ENCODE measurements at regions not wholly inside any gene's neighbourhood (a gene's known extent, or its start where the extent isn't known, plus 50 kb on each side); places are given as distances from the start of the nearest gene placed in this dataset.

- CTCF ChIA-PET = no interaction called here
- ATAC-seq = no peak
These were observed 753.2 kb downstream of the TLR4 start for GRCh38 chr9:118457171-118458000.

GRCh38 chr9:118459913-118460312 lies 755.7 kb downstream of the TLR4 start:
- H3K4me3 ChIP-seq = no peak overlapping the region
- DNase-seq (ENCODE audit: low read depth in 1 of 2, low spot score in 1 of 2) (no peak), FAIRE-seq (no peak), ATAC-seq (no peak)
- 40% methylated on average over 2 of the region's 2 CpGs for WGBS (ENCODE audit: missing lambda C conversion rate)
- TF ChIP-seq BCL3 (IDR thresholded peaks at IDR 0.05) = no peak
- TF ChIP-seq TFCP2L1 (CRISPR knock-in tag; IDR thresholded peaks at IDR 0.05) = no peak
- TF ChIP-seq ZC3H11A (IDR thresholded peaks at IDR 0.05) = no peak
- no peak for TF ChIP-seq RNF2 (IDR thresholded peaks at IDR 0.05; ENCODE audit: borderline replicate concordance, low read depth)
- TF ChIP-seq EHF (CRISPR knock-in tag; IDR thresholded peaks at IDR 0.05) = no peak
- no peak for TF ChIP-seq FOSL2 (IDR thresholded peaks at IDR 0.05)
- no peak for TF ChIP-seq FOSL2 (CRISPR knock-in tag; IDR thresholded peaks at IDR 0.05)
- no peak for TF ChIP-seq HOXA7 (CRISPR knock-in tag; IDR thresholded peaks at IDR 0.05)
- TF ChIP-seq CBX2 (IDR thresholded peaks at IDR 0.05; ENCODE audit: borderline replicate concordance, low read depth) = no peak
- peaks cover 11% of the 10 kb centered on the region for H3K4me1 ChIP-seq
- no peak overlapping the region for H3K27ac ChIP-seq
- H3K9me3 ChIP-seq = no peaks in the 10 kb centered on the region
- no peak overlapping the region for H3K4me2 ChIP-seq
- CTCF ChIA-PET = interaction anchor here (0.8 kb wide), 1 partner anchor 472 kb away, joined by 3 read pairs; no protein-coding TSS in a partner anchor
- POLR2A ChIA-PET = no interaction called here

More at GRCh38 chr9:118457171-118458000, 753.2 kb downstream of the TLR4 start:
- Histone ChIP-seq H3K27ac (no peak overlapping the region), H3K4me3 (no peak overlapping the region), H3K9me3 (no peaks in the 10 kb centered on the region), H3K4me1 (peaks cover 17% of the 10 kb centered on the region), H3K4me2 (no peak overlapping the region)
- DNase-seq (ENCODE audit: low read depth in 1 of 2, low spot score in 1 of 2) = no peak
- POLR2A ChIA-PET = no interaction called here
- TF ChIP-seq POLR2A (IDR thresholded peaks at IDR 0.05; ENCODE audit: low read length) (no peak), PBX3 (IDR thresholded peaks at IDR 0.05) (no peak), CBX8 (IDR thresholded peaks at IDR 0.05) (no peak), MAZ (IDR thresholded peaks at IDR 0.05; ENCODE audit: borderline replicate concordance, low read depth, low read length) (no peak), NFE2L2 (conservative IDR thresholded peaks at IDR 0.05; ENCODE audit: low read length) (no peak), ELK1 (IDR thresholded peaks at IDR 0.05; ENCODE audit: low read depth, low read length) (no peak), FOXS1 (CRISPR knock-in tag; IDR thresholded peaks at IDR 0.05) (no peak), TP53 (CRISPR knock-in tag; IDR thresholded peaks at IDR 0.05) (no peak), ZFP36 (IDR thresholded peaks at IDR 0.05; ENCODE audit: borderline replicate concordance, partially characterized antibody) (no peak)
- FAIRE-seq = no peak
- 37% methylated on average over 6 of the region's 6 CpGs for WGBS (ENCODE audit: missing lambda C conversion rate)

- no peak for ATAC-seq
- CTCF ChIA-PET = no interaction called here
These were observed 759.2 kb downstream of the TLR4 start for GRCh38 chr9:118463419-118463818.

More at GRCh38 chr9:118463419-118463818, 759.2 kb downstream of the TLR4 start:
- no peak overlapping the region for H3K4me3 ChIP-seq
- DNase-seq (ENCODE audit: low read depth in 1 of 2, low spot score in 1 of 2) (no peak), FAIRE-seq (no peak)
- no peaks in the 10 kb centered on the region for H3K9me3 ChIP-seq
- WGBS (ENCODE audit: missing lambda C conversion rate) = 14% methylated on average over 1 of the region's 1 CpG
- peak in 1 of 2 experiments; percentile 25; a peak in 1 of 5 replicates for TF ChIP-seq RAD21 (conservative IDR thresholded peaks at IDR 0.05 in 1 of 2, IDR thresholded peaks at IDR 0.05 in 1 of 2)
- TF ChIP-seq KDM1A (IDR thresholded peaks at IDR 0.05; ENCODE audit: low read depth) = no peak
- POLR2A ChIA-PET = no interaction called here
- H3K27ac ChIP-seq = no peak overlapping the region
- no peak overlapping the region for H3K4me2 ChIP-seq
- peaks cover 7% of the 10 kb centered on the region; the same call in 1 of the 3 replicates for H3K4me1 ChIP-seq

Measured in A549 (cell line).